ENCODE measurements at regions not wholly inside any gene's neighbourhood (a gene's known extent, or its start where the extent isn't known, plus 50 kb on each side); places are given as distances from the start of the nearest gene placed in this dataset.

GRCh38 chr1:29861446-29861845 lies 625.1 kb downstream of the PTPRU start:
- DNase-seq (ENCODE audit: low read depth in 2 of 3, low spot score in 1 of 3) = no peak

DNA sequence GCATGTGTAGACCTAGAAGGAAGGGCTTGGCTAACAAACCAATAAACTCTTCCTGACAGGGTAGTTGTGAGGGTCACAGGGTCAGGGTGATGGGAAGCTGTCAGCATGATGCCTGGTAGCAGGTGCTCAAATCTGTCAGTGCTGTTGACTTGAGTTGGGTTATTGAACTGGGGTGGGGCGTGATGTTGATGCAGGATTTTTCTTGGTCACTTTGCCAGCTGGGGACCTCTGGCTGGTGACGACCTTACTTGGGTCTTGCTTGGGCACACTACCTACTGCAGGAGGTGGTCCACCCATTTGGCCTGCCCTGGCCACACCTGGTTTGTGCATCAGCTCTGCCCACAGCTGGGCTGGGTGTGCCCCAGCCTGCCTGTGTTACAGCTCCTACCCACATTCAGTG lies 624.4 kb downstream of the PTPRU start:
- no peak for DNase-seq (ENCODE audit: low read depth in 2 of 3, low spot score in 1 of 3)

DNA sequence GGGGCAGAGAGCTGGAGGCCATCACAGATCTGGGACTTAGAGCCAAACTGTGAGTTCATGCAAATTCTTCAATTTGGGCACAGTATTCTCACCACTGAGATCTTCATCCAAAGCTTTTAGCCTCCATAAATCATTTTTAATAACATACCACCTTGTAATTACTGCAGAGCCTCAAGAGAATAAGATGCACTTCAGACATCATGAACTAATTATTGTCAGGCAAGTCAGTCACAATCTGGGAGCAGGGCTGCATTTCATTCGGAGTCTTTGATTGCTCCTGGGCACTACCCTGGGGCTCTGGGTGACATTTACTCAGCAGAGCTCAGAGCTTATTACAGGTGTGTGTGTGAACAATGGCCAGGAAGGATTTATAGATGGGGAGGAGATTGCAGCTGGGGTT lies 623.7 kb downstream of the PTPRU start:
- no peak for DNase-seq (ENCODE audit: low read depth in 2 of 3, low spot score in 1 of 3)

- no peak for DNase-seq (ENCODE audit: low read depth in 2 of 3, low spot score in 1 of 3)
Observed at GRCh38 chr1:29859126-29859525, 622.8 kb downstream of the PTPRU start.

- no peak for DNase-seq (ENCODE audit: low read depth in 2 of 3, low spot score in 1 of 3)
Observed at GRCh38 chr1:29858646-29859045, 622.3 kb downstream of the PTPRU start.

DNA sequence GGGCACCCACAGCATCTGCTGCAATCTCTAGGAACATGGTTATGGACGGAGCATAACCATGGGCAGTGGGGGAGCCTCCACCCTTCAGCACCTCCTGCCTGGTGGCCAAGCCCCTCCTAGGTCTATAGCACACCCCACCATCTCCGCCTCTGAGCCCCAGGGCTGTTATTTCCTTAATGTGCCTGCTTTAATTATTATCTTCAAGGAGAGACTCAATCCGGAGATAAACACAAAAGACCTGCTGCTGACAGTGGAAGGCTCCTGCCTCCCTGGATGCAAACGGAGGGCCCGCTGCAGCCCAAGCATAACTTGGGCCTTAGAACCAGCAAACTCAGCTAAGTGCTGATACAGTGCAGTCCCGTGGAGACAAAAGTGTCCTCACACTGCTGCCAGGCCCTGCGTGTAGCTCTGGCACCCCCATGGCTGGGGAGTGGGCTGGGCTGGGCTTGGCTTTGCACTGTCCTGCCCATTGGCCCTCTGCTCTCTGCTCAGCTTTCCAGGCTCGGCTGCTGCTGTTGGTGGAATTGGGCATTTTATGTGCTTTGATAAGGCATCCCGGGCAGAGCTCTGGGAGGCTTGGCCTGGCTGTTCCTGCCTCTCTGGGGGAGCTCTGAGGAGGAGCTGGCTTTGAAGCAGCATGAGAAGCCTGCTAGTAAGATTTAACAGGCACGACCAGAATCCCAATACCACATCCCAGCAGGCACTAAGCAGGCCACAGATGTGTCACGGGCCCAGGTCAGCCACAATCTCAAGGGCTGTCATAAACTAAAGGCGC lies 620.2 kb downstream of the PTPRU start:
- no peak for DNase-seq (ENCODE audit: low read depth in 2 of 3, low spot score in 1 of 3)

- DNase-seq (ENCODE audit: low read depth in 2 of 3, low spot score in 1 of 3) = no peak
Observed at GRCh38 chr1:29855561-29856160, 619.3 kb downstream of the PTPRU start.

- DNase-seq (ENCODE audit: low read depth in 2 of 3, low spot score in 1 of 3) = no peak
Observed at GRCh38 chr1:29854700-29855276, 618.5 kb downstream of the PTPRU start.

- DNase-seq (ENCODE audit: low read depth in 2 of 3, low spot score in 1 of 3) = no peak
Observed at GRCh38 chr1:29853716-29854330, 617.5 kb downstream of the PTPRU start.

GRCh38 chr1:29852248-29852647 lies 615.9 kb downstream of the PTPRU start:
- no peak for DNase-seq (ENCODE audit: low read depth in 2 of 3, low spot score in 1 of 3)

DNA sequence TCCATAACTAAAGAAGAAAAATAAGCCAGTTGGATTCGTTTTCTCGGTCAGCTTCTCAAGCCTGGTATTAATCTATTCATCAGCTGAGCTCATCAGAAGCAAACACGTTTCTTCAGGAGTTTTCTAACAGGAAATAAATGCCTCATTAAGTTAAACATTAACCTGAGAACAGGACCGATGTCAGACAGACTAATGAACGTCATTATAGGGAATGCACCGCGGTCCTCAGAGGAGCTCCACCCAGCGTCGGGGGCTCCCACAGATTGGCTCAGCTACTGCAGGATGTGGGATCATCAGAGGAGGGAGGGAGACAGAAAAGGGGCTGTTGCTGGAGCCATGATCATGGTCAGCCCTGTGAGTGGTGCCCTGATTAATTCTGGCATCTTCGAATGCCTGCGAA lies 615.4 kb downstream of the PTPRU start:
- no peak for DNase-seq (ENCODE audit: low read depth in 2 of 3, low spot score in 1 of 3)

DNA sequence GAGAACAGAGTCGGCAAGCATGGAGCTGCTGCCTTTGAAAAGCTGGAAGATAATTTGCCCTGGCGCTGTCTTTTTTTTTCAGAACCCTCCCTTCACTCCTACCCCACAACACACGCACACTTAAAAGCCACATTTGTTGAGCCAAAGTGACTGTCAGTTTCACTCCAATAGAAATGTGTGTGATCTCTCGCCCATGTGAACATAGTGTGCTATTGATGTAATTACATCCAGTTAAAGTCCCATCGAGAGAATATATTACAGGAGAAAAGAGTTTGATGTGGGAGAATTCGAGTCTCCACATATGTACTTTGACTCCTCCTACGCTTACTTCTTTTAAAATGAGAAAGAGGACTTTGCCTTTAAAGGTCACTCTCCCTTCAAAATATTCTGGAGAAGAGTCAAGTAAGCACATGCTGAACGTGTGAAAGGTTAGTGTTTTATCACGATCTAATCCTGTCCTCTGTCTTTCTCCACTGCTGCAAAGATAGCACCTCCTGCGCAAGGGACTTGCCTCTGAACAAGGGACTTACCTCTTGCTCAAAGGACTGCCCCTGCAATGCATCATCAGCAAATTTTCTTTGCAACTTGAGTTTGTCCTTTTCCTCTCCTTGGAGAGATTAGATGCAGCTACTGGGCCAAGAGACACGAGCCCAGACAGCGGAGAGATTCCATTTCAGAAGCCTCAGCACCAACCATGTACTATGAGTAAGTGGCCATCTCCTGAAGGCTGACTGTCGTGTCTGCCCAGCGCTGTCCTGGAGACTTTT lies 613.9 kb downstream of the PTPRU start:
- DNase-seq (ENCODE audit: low read depth in 2 of 3, low spot score in 1 of 3) = no peak

DNA sequence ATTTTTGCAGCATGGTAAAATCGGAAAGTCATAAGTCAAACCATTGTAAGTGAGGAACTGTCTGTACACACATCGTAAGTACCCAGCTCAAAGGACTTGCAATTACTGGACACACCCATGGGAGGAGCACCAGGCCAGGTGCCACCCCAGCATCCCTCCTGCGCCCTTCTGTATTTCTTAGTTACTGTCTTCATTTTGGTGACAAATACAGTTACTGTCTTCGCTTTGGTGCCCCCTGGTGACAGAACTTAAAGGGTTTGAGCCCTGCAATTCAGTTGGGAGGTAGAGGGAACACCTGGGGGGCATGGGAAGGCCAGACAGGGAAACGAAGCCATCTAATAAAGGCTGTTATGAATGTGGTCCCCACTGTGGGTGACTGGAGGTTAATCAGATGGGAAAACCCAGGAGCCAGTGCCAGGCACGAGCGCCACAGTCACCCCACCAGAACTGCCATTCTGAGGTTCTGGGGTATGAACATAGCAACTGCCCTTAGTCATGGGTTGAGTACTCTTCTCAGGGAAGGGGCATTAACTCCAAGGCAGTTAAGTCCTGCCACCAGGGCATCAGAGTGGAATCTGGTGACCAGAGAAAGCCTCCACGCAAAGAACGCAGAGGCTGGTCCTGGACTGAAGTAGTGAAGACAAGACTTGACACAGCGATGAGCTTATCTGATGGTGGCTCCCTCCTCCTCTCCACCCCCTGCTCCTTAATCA lies 612.9 kb downstream of the PTPRU start:
- peak; percentile 6 to 44 (median 16) for DNase-seq (ENCODE audit: low read depth in 2 of 3, low spot score in 1 of 3)

GRCh38 chr1:29845910-29846309 lies 609.6 kb downstream of the PTPRU start:
- no peak for DNase-seq (ENCODE audit: low read depth in 2 of 3, low spot score in 1 of 3)

DNA sequence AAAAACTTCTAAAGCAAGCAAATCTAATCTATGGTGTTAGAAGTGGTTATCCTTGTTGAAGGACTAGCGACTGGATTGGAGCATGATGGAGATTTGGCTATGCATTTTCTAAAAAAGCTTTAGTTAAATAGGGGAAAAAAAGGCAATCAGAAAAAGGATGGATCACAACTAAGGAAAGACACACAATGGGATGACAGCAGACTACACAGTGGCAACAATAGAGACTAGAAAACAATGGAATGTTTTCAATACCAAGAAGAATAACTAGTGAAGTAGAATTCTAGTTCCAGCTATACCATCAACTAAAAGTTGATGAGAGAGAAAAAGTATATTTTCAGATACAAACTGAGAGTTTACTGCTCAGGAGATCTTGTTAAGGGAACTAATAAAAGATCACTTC lies 605.8 kb downstream of the PTPRU start:
- DNase-seq (ENCODE audit: low read depth in 2 of 3, low spot score in 1 of 3) = no peak

DNA sequence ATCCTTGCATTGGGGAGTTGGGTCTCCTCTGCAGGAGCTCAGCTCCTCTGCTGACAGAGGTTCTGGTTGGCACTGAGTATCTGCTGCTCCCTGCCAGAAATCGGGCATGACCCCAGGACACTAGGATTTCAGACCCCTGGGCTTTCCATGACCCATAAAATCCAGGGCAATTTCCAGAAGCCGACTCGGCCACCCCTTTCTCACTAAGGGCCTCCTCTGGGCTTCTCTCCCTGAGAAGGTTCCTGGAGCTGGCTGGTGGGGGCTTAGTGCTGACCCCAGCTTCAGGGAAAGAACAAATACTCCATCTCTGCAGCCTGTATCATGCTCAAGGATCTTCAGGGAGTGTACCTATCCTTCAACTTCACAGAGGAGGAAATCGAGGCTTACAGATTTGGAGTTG lies 603.4 kb downstream of the PTPRU start:
- DNase-seq (ENCODE audit: low read depth in 2 of 3, low spot score in 1 of 3) = no peak

DNA sequence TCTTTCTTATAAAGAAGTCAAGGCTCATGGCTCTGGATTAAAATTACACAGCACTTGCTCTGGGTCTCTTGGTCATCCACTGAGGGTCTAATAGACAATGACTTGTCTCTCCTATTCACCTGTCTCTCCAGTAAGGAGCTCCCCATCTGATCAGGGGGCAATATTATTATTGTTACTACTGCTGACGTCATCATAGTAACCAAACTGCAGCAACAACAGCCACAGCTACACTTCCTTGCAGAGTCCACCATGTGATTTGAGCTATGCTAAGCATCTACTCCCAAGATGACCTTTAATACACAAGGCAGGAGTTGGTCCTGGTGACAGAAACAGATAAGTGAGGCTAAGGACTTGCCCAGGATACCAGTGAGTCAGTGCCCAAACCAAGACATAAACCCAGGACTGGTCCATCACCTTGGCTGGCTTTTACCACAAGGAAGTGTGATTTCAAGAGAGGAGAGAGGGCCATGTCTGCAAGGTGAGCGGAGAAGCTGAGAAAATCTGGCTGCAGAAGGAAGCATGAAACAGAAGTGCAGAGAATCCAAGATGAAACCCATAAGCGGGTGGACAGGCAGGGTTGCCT lies 602.5 kb downstream of the PTPRU start:
- DNase-seq (ENCODE audit: low read depth in 2 of 3, low spot score in 1 of 3) = no peak

DNA sequence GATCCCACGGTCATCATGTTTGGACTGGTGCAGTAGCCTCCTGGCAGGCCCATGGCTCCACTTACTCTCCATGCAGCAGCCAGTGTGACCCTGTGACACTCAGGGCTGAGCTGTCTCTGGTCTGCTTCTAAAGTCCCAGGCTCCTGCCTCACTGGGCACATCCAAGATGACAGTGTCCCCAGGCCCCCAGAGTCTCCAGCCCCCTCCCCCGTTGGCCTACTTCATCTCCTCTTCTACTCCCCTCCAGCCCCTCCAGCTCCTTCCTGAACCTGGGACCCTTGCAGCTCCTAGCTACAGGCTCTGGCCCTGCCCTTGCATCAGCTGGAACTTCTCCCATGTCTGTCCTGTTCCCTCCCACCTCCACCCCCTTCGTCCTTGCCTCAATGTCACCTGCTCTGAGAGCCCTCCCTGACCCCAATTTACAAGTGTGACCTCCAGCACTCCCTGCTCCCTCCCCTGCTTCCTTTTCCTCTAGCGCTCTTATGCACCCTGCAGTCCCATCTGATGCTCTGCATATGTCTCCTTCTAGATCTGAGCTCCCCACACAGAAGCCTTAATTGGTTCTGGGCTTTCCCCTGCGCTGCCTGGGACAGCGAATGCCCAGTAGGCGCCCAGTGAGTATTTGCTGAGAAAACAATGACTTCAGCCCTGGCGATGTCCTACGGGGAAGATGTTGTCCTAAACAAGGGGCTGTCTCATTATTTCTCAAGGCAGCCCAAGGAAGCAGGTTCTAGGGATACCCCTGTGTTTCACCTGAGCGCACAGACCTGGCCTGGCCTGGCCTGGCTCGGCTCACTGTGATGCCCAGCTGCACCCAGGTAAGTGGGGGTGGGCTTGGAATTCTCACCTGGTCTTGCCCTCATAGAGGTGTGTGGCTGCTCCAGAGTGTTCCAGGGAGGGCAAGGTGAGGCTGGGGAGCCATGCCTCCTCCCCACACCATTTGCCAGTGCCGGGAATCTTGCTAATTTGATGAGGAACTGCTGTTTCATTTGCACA lies 600.6 kb downstream of the PTPRU start:
- DNase-seq (ENCODE audit: low read depth in 2 of 3, low spot score in 1 of 3) = no peak

- no peak for DNase-seq (ENCODE audit: low read depth in 2 of 3, low spot score in 1 of 3)
Observed at GRCh38 chr1:29835874-29836273, 599.6 kb downstream of the PTPRU start.

Data from stimulated activated CD4-positive, alpha-beta T cell treated with anti-CD3 and anti-CD28 coated beads, Interleukin-12 subunit alpha, Interleukin-12 subunit beta, amount 100 ng/mL, for 48 hours (primary cell).